GM12874 (cell line): ENCODE measurements at regions not wholly inside any gene's neighbourhood (a gene's known extent, or its start where the extent isn't known, plus 50 kb on each side); places are given as distances from the start of the nearest gene placed in this dataset.

Source experiments
- TF ChIP-seq, protein P1 (sequence below): IDR thresholded peaks from 2 replicates; pipeline ENCODE4 v1.5.1; 2011; ENCODE audit warnings: low read depth, mild to moderate bottlenecking, control low read depth, low read length, moderate library complexity; ENCODE audit not compliant: insufficient read depth

GRCh38 chr2:144156736-144157640 lies 362.9 kb downstream of the ZEB2 start:
- TF ChIP-seq, protein P1, sequence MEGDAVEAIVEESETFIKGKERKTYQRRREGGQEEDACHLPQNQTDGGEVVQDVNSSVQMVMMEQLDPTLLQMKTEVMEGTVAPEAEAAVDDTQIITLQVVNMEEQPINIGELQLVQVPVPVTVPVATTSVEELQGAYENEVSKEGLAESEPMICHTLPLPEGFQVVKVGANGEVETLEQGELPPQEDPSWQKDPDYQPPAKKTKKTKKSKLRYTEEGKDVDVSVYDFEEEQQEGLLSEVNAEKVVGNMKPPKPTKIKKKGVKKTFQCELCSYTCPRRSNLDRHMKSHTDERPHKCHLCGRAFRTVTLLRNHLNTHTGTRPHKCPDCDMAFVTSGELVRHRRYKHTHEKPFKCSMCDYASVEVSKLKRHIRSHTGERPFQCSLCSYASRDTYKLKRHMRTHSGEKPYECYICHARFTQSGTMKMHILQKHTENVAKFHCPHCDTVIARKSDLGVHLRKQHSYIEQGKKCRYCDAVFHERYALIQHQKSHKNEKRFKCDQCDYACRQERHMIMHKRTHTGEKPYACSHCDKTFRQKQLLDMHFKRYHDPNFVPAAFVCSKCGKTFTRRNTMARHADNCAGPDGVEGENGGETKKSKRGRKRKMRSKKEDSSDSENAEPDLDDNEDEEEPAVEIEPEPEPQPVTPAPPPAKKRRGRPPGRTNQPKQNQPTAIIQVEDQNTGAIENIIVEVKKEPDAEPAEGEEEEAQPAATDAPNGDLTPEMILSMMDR = no peak

DNA sequence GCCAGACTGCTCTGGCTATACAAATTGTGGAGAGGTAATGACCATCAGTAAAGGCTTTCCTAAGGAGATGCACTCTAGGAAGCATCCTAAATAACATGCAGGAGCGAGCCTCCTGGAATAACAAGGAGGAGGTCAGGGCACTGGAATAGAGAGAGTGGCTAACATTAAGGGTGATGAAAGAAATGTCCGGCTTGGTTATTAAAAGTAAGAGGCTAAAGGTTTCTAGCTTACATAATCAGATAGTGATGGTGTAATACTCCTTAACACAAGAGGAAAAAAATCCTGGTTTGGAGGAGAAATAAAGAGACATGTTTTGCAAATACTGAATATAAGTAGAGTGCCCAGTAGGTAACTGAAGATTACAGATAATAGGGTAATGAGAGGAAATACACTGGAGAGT lies 365.7 kb downstream of the ZEB2 start:
- TF ChIP-seq, protein P1 = no peak

- TF ChIP-seq, protein P1 = no peak
These were observed 367.1 kb downstream of the ZEB2 start for GRCh38 chr2:144152817-144153271.

DNA sequence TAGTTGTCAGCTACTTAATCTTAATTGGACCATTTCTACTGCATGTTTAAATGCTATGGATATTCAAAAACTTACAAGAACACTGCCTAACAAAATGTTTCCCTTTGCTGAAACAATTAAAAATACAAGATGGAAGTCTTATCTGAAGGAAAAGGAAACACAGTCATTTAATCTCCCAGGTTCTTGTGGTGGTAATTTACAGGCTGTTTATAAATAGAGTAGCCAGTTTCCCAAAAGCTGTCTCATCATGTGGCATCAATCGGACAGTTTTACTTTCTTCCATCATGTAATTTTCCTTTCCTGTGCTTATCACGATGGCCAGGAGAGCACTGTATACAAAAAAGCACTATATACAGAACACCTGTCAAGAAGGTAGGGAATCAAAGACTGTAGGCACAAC lies 368.1 kb downstream of the ZEB2 start:
- TF ChIP-seq, protein P1 = no peak

DNA sequence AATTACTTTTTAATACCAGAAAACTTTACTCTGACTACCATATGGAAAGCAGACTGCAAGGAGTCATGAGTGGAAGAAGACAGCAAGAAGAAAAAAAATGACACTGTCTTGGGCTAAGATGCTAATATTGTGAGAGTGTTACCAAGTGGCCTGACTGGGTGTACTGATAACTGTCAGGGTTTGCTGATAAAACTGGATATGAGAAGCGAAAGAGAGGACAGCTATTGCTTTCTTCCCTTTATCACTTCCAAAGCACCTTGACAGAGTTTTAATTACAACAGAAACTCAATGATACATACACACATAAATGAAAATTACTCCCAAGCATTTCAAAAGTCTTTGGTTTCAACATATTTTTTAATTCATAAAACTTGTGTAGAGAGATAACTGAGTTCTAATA lies 368.5 kb downstream of the ZEB2 start:
- TF ChIP-seq, protein P1 = no peak

DNA sequence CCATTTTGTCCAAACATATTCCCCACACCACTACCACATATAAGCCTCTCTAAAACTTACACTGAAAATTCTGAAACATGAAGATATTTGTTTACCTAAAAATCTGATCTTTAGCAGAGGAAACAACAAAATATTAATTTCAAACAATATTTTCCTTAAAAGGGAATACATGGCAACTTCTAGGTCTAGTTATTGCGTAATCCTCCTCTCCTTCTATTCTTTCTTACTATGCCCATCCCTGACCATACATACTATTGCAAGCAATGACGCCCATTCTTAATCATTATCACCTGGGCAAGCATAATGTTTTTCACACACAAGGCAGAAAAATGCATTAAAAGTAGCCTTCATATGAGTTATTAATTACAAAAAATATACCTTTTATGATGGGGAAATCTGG lies 372.6 kb downstream of the ZEB2 start:
- TF ChIP-seq, protein P1 = no peak

GRCh38 chr2:144146876-144147275 lies 373.0 kb downstream of the ZEB2 start:
- TF ChIP-seq, protein P1 = no peak
